ENCODE measurements at regions not wholly inside any gene's neighbourhood (a gene's known extent, or its start where the extent isn't known, plus 50 kb on each side); places are given as distances from the start of the nearest gene placed in this dataset.
"Not testable (repeated sequence)": the region's sequence is repeated elsewhere in the genome, so short reads cannot be mapped to it uniquely, and the experiment has no call there.

DNA sequence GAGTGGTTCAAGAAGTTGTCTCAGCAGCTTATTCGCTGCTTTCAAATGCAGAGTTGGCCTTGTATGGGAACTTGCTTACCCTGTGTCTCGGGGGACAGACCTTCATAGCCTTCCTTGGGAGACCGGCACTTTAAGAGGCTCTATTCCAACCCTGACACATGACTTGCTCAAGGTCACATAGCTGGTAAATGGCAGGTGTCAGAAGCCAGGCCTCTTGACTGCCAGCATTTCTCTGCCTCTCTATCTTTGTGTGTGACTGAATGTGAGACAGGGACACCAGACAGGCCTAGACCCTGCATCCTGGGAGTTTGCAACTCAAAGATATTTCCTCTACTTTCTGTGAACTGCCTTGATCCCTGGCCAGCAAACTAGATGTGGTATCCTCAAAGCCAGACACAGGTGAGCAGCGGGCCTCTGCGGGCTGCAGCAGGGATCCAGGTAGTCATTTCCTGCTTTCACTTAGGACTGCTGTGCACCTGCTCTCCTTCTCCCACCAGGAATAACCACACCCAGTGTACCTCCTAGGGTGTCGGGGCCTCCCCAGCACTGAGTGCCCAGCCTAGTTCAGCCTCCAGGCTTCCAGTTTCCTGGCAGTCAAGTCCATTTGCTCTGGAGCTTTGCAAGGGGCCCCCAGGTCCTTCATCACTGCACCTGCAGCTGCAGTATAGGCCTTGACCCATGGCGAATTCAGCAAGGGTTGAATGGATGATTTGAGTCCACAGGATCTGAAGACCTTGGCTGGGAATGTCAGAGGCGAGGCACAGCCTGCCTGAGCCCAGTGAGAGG is 116.6 kb upstream of the TNRC6C start:
- no peaks in the 10 kb centered on the region for H3K27me3 ChIP-seq
- H3K27ac ChIP-seq (replicated peaks in 1 of 4), result no peak overlapping the region
- DNase-seq (ENCODE audit: extremely low spot score), result no peak
- peaks cover 0 to 14% (median 5%) of the 10 kb centered on the region in 4 donors for H3K4me1 ChIP-seq
- no peaks in the 10 kb centered on the region for H3K36me3 ChIP-seq
- H3K4me3 ChIP-seq, result no peak overlapping the region
- TF ChIP-seq POLR2A (IDR thresholded peaks at IDR 0.05; ENCODE audit: low read depth), result no peak
- no peak for TF ChIP-seq POLR2AphosphoS5 (IDR thresholded peaks at IDR 0.05)
- TF ChIP-seq EP300 (IDR thresholded peaks at IDR 0.05), result no peak
- TF ChIP-seq, protein P1, sequence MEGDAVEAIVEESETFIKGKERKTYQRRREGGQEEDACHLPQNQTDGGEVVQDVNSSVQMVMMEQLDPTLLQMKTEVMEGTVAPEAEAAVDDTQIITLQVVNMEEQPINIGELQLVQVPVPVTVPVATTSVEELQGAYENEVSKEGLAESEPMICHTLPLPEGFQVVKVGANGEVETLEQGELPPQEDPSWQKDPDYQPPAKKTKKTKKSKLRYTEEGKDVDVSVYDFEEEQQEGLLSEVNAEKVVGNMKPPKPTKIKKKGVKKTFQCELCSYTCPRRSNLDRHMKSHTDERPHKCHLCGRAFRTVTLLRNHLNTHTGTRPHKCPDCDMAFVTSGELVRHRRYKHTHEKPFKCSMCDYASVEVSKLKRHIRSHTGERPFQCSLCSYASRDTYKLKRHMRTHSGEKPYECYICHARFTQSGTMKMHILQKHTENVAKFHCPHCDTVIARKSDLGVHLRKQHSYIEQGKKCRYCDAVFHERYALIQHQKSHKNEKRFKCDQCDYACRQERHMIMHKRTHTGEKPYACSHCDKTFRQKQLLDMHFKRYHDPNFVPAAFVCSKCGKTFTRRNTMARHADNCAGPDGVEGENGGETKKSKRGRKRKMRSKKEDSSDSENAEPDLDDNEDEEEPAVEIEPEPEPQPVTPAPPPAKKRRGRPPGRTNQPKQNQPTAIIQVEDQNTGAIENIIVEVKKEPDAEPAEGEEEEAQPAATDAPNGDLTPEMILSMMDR (IDR thresholded peaks at IDR 0.05), result no peak
- intact Hi-C loops (cut with DNase I), result no loop called here
- 88% methylated on average over 6 of the region's 8 CpGs for WGBS
- H3K9me3 ChIP-seq, result no peaks in the 10 kb centered on the region

GRCh38 chr17:77842528-77843147 is 115.9 kb upstream of the TNRC6C start:
- TF ChIP-seq POLR2A (IDR thresholded peaks at IDR 0.05; ENCODE audit: low read depth) (no peak), EP300 (IDR thresholded peaks at IDR 0.05) (no peak), POLR2AphosphoS5 (IDR thresholded peaks at IDR 0.05) (no peak)
- TF ChIP-seq, protein P1 (IDR thresholded peaks at IDR 0.05), result no peak
- whole genome bisulfite sequencing, result 83% methylated on average over 10 of the region's 10 CpGs
- H3K36me3 ChIP-seq, result no peaks in the 10 kb centered on the region
- intact Hi-C loops (cut with DNase I), result no loop called here
- no peaks in the 10 kb centered on the region for H3K9me3 ChIP-seq
- DNase-seq (ENCODE audit: extremely low spot score), result no peak
- H3K4me1 ChIP-seq, result peaks cover 0 to 14% (median 5%) of the 10 kb centered on the region in 4 donors
- no peak overlapping the region for H3K27ac ChIP-seq (replicated peaks in 1 of 4)
- no peaks in the 10 kb centered on the region for H3K27me3 ChIP-seq
- H3K4me3 ChIP-seq, result no peak overlapping the region

- DNase-seq (ENCODE audit: extremely low spot score); H3K27me3 ChIP-seq; H3K27ac ChIP-seq (replicated peaks in 1 of 4); H3K36me3 ChIP-seq; intact Hi-C loops (cut with DNase I); H3K9me3 ChIP-seq; H3K4me3 ChIP-seq: not testable (repeated sequence)
- WGBS, result 83% methylated on average over 13 of the region's 13 CpGs
- peaks cover 0 to 14% (median 5%) of the 10 kb centered on the region in 4 donors for H3K4me1 ChIP-seq
Observed at GRCh38 chr17:77843255-77843895, 115.1 kb upstream of the TNRC6C start.

- no peaks in the 10 kb centered on the region for H3K27me3 ChIP-seq
- intact Hi-C loops (cut with DNase I), result no loop called here
- no peak for DNase-seq (ENCODE audit: extremely low spot score)
- no peak overlapping the region for H3K27ac ChIP-seq (replicated peaks in 1 of 4)
- peaks cover 0 to 14% (median 5%) of the 10 kb centered on the region in 4 donors for H3K4me1 ChIP-seq
- 63% methylated on average over 2 of the region's 2 CpGs for WGBS
- TF ChIP-seq POLR2A (IDR thresholded peaks at IDR 0.05; ENCODE audit: low read depth), result no peak
- H3K36me3 ChIP-seq, result no peaks in the 10 kb centered on the region
- H3K4me3 ChIP-seq, result no peak overlapping the region
- no peaks in the 10 kb centered on the region for H3K9me3 ChIP-seq
Observed at GRCh38 chr17:77843896-77844295, 114.6 kb upstream of the TNRC6C start.

GRCh38 chr17:77844681-77845080 is 113.8 kb upstream of the TNRC6C start:
- no peak for DNase-seq (ENCODE audit: extremely low spot score)
- WGBS, result 95% methylated on average over 11 of the region's 11 CpGs

More at GRCh38 chr17:77844681-77845080, 113.8 kb upstream of the TNRC6C start:
- Histone ChIP-seq H3K27ac (replicated peaks in 1 of 4) (no peak overlapping the region), H3K4me1 (peaks cover 0 to 14% (median 4%) of the 10 kb centered on the region in 4 donors), H3K9me3 (no peaks in the 10 kb centered on the region), H3K27me3 (no peaks in the 10 kb centered on the region), H3K36me3 (no peaks in the 10 kb centered on the region), H3K4me3 (no peak overlapping the region)
- no peak for TF ChIP-seq POLR2A (IDR thresholded peaks at IDR 0.05; ENCODE audit: low read depth)
- TF ChIP-seq, protein P1 (IDR thresholded peaks at IDR 0.05), result no peak
- TF ChIP-seq EP300 (IDR thresholded peaks at IDR 0.05), result no peak
- no peak for TF ChIP-seq POLR2AphosphoS5 (IDR thresholded peaks at IDR 0.05)
- intact Hi-C loops (cut with DNase I), result no loop called here
